ENCODE measurements at regions not wholly inside any gene's neighbourhood (a gene's known extent, or its start where the extent isn't known, plus 50 kb on each side); places are given as distances from the start of the nearest gene placed in this dataset.

- Mint-ChIP-seq H3K9me3 (peaks cover 40% of the 10 kb centered on the region), H3K36me3 (ENCODE audit: low read depth) (no peaks in the 10 kb centered on the region), H3K27ac (no peak overlapping the region), H3K4me3 (no peak overlapping the region), H3K4me1 (ENCODE audit: low read depth) (no peaks in the 10 kb centered on the region), H3K27me3 (no peaks in the 10 kb centered on the region)
- no peak for ATAC-seq
- ChIA-PET CTCF (no interaction called here), POLR2A (no interaction called here)
- intact Hi-C loops (cut with micrococcal nuclease) = no loop called here
- DNase-seq = no peak
- no peak for TF ChIP-seq CTCF (IDR thresholded peaks at IDR 0.05)
Measured at GRCh38 chr16:35788381-35788780, 2329.0 kb downstream of the TP53TG3F start.

DNA sequence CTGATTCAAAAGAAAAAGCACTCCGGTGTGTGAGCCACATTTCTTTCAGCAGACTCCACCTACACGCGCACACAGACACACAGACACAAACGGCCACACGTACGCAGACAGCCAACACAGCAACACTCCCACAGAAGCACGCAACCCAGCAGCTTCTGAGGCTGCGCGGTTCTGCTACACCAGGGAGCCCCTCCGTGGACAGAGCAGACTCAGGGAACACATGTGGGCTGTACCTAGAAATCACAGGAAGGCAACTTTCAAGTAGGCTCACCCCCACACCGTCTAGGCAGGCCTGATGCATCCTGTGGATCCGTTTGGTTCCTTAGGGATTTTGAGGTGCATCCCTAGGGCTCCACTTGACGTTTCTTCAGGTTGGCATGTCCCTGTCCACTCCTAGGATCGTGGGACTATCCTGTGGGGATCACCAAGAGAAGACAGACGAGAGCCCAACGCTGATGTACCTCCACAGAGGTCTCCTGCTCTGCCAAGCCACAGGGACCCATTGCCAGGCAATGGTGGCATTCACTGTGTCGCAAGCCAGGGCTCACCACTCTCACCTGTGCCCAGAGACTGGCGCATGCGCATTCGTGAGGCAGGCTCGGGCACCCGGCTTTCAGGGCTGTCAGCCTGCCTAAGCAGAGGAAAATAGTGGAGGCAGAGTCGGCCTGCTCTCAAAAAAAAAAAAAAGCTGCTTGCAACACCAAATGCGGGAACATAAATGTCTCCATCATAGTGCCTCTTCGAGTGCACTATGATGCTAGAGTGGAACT, 2333.3 kb downstream of the TP53TG3F start:
- CTCF ChIA-PET = no interaction called here
- intact Hi-C loops (cut with micrococcal nuclease) = no loop called here
- Mint-ChIP-seq H3K9me3 (peaks cover 34% of the 10 kb centered on the region), H3K4me3 (no peak overlapping the region), H3K27ac (no peak overlapping the region), H3K36me3 (ENCODE audit: low read depth) (no peaks in the 10 kb centered on the region), H3K27me3 (no peaks in the 10 kb centered on the region), H3K4me1 (ENCODE audit: low read depth) (no peaks in the 10 kb centered on the region)
- ATAC-seq (no peak), DNase-seq (no peak)
- POLR2A ChIA-PET = no interaction called here
- TF ChIP-seq CTCF (IDR thresholded peaks at IDR 0.05) = no peak

GRCh38 chr16:35793601-35794000, 2334.2 kb downstream of the TP53TG3F start:
- ATAC-seq (no peak), DNase-seq (no peak)
- no peak overlapping the region for H3K27ac Mint-ChIP-seq
- no peak overlapping the region for H3K4me3 Mint-ChIP-seq
- H3K9me3 Mint-ChIP-seq = peaks cover 39% of the 10 kb centered on the region
- POLR2A ChIA-PET = no interaction called here
- H3K27me3 Mint-ChIP-seq = no peaks in the 10 kb centered on the region
- H3K36me3 Mint-ChIP-seq (ENCODE audit: low read depth) = no peaks in the 10 kb centered on the region
- CTCF ChIA-PET = no interaction called here
- intact Hi-C loops (cut with micrococcal nuclease) = no loop called here
- no peak for TF ChIP-seq CTCF (IDR thresholded peaks at IDR 0.05)
- H3K4me1 Mint-ChIP-seq (ENCODE audit: low read depth) = no peaks in the 10 kb centered on the region

- DNase-seq (no peak), ATAC-seq (no peak)
- no peaks in the 10 kb centered on the region for H3K27me3 Mint-ChIP-seq
- intact Hi-C loops (cut with micrococcal nuclease) = no loop called here
- no peak overlapping the region for H3K4me3 Mint-ChIP-seq
- no peak overlapping the region for H3K27ac Mint-ChIP-seq
- peaks cover 35% of the 10 kb centered on the region for H3K9me3 Mint-ChIP-seq
- H3K36me3 Mint-ChIP-seq (ENCODE audit: low read depth) = no peaks in the 10 kb centered on the region
- no peak for TF ChIP-seq CTCF (IDR thresholded peaks at IDR 0.05)
- no peaks in the 10 kb centered on the region for H3K4me1 Mint-ChIP-seq (ENCODE audit: low read depth)
- ChIA-PET CTCF (no interaction called here), POLR2A (no interaction called here)
Measured at GRCh38 chr16:35794896-35795295, 2335.5 kb downstream of the TP53TG3F start.

DNA sequence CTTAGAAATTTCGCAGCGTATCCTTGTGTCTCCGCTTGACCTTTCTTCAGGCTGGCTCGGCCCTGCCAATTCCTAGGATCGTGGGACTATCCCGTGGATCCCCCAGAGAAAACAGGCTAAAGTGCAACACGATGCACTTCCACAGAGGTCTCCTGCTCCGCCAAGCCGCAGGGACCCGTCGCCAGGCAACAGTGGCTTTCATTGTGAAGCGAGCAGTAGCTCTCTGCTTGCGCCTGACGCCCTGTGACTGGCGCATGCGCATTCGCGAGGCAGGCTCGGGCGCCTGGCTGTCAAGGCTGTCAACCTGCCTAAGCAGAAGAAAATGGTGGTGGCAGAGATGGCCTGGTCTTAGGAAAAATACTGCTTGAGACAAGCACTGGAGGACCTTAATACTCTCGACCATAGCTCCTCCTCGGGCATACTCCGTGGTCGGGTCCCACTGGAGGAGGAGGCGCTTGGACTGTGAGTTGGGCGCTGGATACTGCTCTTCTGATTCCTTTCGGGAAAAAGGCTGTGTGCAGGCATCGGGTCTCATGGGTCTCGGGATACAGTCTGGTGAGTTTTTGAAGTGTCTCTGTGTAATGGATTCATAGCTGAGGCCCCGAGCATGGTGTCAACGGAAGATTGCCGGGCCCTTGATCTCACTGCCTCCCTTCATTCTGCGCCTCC, 2336.1 kb downstream of the TP53TG3F start:
- Mint-ChIP-seq H3K4me3 (no peak overlapping the region), H3K36me3 (ENCODE audit: low read depth) (no peaks in the 10 kb centered on the region), H3K9me3 (peaks cover 35% of the 10 kb centered on the region), H3K27ac (no peak overlapping the region), H3K27me3 (no peaks in the 10 kb centered on the region), H3K4me1 (ENCODE audit: low read depth) (no peaks in the 10 kb centered on the region)
- no peak for DNase-seq
- ChIA-PET CTCF (no interaction called here), POLR2A (no interaction called here)
- ATAC-seq = no peak
- intact Hi-C loops (cut with micrococcal nuclease) = no loop called here
- TF ChIP-seq CTCF (IDR thresholded peaks at IDR 0.05) = no peak

All from activated CD8-positive, alpha-beta T cell treated with anti-CD3 and anti-CD28 coated beads for 36 hours (primary cell).